ENCODE measurements at regions not wholly inside any gene's neighbourhood (a gene's known extent, or its start where the extent isn't known, plus 50 kb on each side); places are given as distances from the start of the nearest gene placed in this dataset.

- WGBS, 4 donors: 85 to 93% (median 87%) methylated on average over 3 of the region's 3 CpGs
- H3K4me1 ChIP-seq (replicated peaks in 1 of 2): no peaks in the 10 kb centered on the region
Observed at GRCh38 chr22:47822422-47822821, 1060.0 kb downstream of the TBC1D22A start.

DNA sequence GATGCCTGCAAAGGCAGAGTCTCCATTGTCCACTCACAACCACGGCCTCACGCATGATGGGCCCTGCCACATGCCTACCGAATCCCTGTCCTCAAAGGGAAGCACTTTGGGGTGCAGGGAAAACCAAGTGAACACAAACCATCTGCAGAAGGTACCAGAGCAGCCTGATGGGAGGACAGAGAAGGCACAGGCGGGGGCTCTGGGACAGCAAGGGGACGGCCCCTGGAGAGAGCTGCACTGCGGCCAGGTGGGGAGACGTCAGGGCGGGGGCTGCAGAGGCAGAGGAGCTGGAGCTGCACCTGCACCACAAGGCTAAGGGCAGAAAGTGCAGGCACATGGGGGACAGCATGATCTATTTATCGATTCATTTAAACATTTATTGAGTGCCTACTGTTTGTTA, 1056.0 kb downstream of the TBC1D22A start:
- no peaks in the 10 kb centered on the region for H3K9me3 ChIP-seq (replicated peaks in 1 of 3)
- DNase-seq: no peak
- H3K4me3 ChIP-seq: no peak overlapping the region
- 66 to 88% (median 79%) methylated on average over 9 of the region's 9 CpGs for WGBS, 4 donors
- intact Hi-C loops (cut with DNase I): no loop called here
- H3K36me3 ChIP-seq (replicated peaks in 1 of 2): no peaks in the 10 kb centered on the region
- H3K27me3 ChIP-seq: no peaks in the 10 kb centered on the region
- H3K27ac ChIP-seq: no peak overlapping the region
- no peaks in the 10 kb centered on the region for H3K4me1 ChIP-seq (replicated peaks in 1 of 2)
- TF ChIP-seq, protein P1, sequence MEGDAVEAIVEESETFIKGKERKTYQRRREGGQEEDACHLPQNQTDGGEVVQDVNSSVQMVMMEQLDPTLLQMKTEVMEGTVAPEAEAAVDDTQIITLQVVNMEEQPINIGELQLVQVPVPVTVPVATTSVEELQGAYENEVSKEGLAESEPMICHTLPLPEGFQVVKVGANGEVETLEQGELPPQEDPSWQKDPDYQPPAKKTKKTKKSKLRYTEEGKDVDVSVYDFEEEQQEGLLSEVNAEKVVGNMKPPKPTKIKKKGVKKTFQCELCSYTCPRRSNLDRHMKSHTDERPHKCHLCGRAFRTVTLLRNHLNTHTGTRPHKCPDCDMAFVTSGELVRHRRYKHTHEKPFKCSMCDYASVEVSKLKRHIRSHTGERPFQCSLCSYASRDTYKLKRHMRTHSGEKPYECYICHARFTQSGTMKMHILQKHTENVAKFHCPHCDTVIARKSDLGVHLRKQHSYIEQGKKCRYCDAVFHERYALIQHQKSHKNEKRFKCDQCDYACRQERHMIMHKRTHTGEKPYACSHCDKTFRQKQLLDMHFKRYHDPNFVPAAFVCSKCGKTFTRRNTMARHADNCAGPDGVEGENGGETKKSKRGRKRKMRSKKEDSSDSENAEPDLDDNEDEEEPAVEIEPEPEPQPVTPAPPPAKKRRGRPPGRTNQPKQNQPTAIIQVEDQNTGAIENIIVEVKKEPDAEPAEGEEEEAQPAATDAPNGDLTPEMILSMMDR (IDR thresholded peaks at IDR 0.05): no peak
- no peak for TF ChIP-seq POLR2A (IDR thresholded peaks at IDR 0.05)

More at GRCh38 chr22:47822422-47822821, 1060.0 kb downstream of the TBC1D22A start:
- Histone ChIP-seq H3K9me3 (replicated peaks in 1 of 3) (no peaks in the 10 kb centered on the region), H3K4me3 (no peak overlapping the region), H3K27ac (no peak overlapping the region), H3K27me3 (no peaks in the 10 kb centered on the region), H3K36me3 (replicated peaks in 1 of 2) (no peaks in the 10 kb centered on the region)
- DNase-seq: peak in 1 of 7 donors; percentile 11
- intact Hi-C loops (cut with DNase I): no loop called here
- TF ChIP-seq, protein P1 (IDR thresholded peaks at IDR 0.05): no peak
- TF ChIP-seq POLR2A (IDR thresholded peaks at IDR 0.05): no peak

DNA sequence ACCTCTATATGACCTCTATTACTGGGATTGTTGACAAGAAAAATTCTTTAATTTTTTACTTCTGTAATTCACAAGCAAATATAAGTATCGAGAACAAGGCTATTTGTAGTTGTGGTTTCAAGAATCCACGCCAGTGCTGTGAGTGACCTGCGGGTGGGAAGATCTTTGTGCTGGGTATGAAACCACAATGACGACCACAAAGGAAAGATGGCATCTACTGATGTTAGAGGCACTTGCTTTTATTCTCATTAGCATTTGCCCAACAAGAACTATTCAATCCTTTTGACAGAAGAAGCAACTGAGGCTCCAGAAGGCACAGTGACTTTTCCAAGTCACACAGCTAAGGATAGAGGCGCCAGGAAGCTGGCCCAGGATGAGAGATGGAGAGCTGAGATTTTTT, 1054.9 kb downstream of the TBC1D22A start:
- H3K36me3 ChIP-seq (replicated peaks in 1 of 2): no peaks in the 10 kb centered on the region
- intact Hi-C loops (cut with DNase I): no loop called here
- TF ChIP-seq, protein P1 (IDR thresholded peaks at IDR 0.05): no peak
- TF ChIP-seq POLR2A (IDR thresholded peaks at IDR 0.05): no peak

DNA sequence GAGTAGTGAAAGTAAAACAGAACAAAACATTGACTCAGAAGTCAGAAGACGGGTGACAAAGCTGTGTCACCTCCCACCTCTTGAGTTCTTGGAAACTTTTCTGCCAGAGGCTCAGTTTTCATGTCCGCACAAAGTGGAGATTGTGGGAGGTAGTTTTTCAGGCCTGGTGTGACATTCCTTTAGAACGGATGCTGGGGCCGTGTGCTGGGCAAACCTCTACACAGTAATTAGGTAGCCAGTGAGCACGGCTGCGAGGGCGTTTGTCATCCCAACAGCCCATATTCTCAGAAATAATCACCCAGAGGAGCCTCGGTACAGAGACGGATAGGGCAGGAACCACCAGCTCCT, 1054.4 kb downstream of the TBC1D22A start:
- peak in 1 of 7 donors; percentile 13 for DNase-seq
- Histone ChIP-seq H3K27me3 (no peaks in the 10 kb centered on the region), H3K36me3 (replicated peaks in 1 of 2) (no peaks in the 10 kb centered on the region), H3K9me3 (replicated peaks in 1 of 3) (no peaks in the 10 kb centered on the region), H3K4me3 (no peak overlapping the region), H3K4me1 (replicated peaks in 1 of 2) (no peaks in the 10 kb centered on the region), H3K27ac (no peak overlapping the region)
- intact Hi-C loops (cut with DNase I): no loop called here
- TF ChIP-seq POLR2A (IDR thresholded peaks at IDR 0.05): no peak
- TF ChIP-seq, protein P1 (IDR thresholded peaks at IDR 0.05): no peak
- 59 to 73% (median 61%) methylated on average over 4 to 9 of the region's 9 CpGs for WGBS, 4 donors

More for the DNA sequence above, 1054.9 kb downstream of the TBC1D22A start:
- no peaks in the 10 kb centered on the region for H3K27me3 ChIP-seq
- WGBS, 4 donors: 71 to 89% (median 78%) methylated on average over 5 of the region's 5 CpGs
- H3K4me3 ChIP-seq: no peak overlapping the region
- H3K4me1 ChIP-seq (replicated peaks in 1 of 2): no peaks in the 10 kb centered on the region
- H3K9me3 ChIP-seq (replicated peaks in 1 of 3): no peaks in the 10 kb centered on the region
- no peak for DNase-seq
- no peak overlapping the region for H3K27ac ChIP-seq

Data from adrenal gland (tissue), 9 donors.